ENCODE measurements at regions not wholly inside any gene's neighbourhood (a gene's known extent, or its start where the extent isn't known, plus 50 kb on each side); places are given as distances from the start of the nearest gene placed in this dataset.

DNA sequence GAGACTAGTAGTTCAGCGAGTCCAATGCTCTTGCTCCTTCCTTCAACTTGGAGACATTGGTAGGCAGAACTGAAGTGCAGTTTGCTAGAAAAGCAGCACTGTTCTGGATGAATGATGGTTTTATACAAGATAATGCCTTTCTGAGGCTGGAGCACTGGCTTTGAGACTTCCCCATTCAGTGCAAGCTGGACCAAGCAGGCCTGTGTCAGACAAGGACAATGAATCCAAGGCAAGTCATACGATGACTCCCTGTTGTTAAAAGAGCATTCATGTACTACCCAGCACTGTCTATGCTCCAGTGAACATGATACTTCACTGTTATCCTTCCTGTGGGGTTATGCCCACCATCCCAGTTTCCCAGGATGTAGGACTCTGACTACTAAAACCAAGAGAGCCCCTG lies 242.3 kb upstream of the RAG2 start:
- TF ChIP-seq, protein P1, sequence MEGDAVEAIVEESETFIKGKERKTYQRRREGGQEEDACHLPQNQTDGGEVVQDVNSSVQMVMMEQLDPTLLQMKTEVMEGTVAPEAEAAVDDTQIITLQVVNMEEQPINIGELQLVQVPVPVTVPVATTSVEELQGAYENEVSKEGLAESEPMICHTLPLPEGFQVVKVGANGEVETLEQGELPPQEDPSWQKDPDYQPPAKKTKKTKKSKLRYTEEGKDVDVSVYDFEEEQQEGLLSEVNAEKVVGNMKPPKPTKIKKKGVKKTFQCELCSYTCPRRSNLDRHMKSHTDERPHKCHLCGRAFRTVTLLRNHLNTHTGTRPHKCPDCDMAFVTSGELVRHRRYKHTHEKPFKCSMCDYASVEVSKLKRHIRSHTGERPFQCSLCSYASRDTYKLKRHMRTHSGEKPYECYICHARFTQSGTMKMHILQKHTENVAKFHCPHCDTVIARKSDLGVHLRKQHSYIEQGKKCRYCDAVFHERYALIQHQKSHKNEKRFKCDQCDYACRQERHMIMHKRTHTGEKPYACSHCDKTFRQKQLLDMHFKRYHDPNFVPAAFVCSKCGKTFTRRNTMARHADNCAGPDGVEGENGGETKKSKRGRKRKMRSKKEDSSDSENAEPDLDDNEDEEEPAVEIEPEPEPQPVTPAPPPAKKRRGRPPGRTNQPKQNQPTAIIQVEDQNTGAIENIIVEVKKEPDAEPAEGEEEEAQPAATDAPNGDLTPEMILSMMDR (IDR thresholded peaks at IDR 0.05): no peak
- no peak for TF ChIP-seq POLR2A (IDR thresholded peaks at IDR 0.05)

Data from uterus (tissue), 2 donors.